ENCODE measurements at regions not wholly inside any gene's neighbourhood (a gene's known extent, or its start where the extent isn't known, plus 50 kb on each side); places are given as distances from the start of the nearest gene placed in this dataset.

DNA sequence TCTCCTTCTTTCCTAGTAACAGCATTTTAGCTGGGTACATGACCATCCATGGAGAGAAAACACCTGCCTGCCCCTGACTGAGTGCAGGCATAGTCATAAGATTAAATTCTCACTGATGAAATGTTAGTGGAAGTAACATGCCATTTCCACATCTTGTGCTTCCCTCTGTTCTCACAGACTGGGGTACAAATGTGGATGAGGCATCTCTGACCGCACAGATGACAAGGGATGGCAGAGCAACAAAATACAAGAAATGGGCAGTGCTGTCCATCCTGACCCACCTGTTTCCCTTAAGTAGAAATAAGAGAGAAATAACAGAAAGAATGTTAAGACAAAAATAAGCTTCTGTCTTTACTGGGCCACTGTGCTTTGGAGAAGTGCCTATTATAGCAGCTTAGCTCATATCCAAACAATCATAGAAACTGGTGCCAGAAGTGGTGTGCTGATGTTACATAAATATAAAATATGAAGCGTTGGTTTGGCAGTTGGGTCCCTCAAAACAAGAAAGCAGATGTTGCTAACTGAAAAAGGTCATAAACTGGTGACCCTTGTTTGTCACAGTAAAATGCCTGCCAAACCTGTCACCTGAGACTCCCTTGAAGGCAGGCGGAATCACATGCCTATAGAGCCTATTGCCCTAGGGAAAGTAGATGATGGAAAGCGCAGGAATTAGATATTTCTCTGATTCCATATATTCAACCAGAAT lies 72.4 kb upstream of the CCDC150 start:
- DNase-seq (ENCODE audit: low read depth, low spot score): no peak

DNA sequence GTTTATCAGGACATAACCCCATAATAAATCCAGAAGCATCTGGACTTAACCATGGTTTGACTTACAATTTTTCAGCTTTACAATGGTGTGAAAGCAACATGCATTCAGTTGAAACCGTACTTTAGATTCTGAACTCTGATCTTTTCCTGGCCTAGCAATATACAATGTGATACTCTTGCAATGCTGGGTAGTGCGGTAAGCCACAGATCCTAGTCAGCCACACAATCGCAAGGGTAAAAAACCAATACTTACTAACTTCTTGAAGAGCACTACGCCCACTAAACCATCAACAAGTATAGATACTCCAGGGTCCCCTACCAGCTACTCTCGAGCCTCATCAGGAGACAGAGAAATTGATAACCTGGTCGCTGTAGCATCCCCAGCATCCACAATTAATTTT lies 71.0 kb upstream of the CCDC150 start:
- DNase-seq (ENCODE audit: low read depth, low spot score): no peak

DNA sequence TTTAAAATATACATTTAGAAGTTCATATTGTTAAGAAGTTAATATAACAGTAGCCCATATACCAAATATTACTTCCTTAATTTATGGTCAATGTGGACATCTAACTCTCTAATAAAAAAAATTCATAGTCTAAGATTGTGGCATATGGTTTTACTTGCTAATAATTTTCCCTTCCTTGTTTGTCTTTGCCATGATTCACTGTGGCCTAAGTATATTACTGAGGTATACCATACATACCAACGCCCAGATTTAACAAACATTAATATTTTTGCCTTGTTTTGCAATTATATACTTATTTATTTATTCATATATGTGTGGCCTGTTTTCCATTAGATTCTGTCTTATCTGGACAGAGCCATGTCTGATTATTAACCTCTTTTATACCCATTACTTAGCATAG lies 54.6 kb upstream of the CCDC150 start:
- no peak for DNase-seq (ENCODE audit: low read depth, low spot score)

DNA sequence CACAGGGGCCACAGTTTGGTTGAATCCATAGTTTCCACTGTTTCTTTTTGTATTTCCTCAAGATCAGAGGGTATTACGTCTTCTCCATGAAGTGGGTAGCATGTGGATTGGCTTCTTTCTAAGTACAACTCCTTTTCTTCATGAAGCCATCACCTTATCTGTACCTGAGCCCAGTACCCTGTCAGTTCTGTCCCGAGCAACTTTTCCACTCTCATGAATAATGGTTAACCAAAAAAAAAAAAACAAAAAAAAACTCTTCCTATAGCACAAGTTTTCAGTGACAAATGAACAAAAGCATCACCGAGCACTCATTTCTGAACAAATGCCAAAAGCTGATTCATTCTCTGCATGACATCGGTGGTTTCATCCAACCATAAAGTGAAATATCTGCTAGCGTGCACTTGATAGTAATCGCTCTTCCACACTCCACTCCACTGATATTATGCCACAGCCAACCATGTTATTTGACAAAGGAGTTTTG lies 53.0 kb upstream of the CCDC150 start:
- DNase-seq (ENCODE audit: low read depth, low spot score): no peak

DNA sequence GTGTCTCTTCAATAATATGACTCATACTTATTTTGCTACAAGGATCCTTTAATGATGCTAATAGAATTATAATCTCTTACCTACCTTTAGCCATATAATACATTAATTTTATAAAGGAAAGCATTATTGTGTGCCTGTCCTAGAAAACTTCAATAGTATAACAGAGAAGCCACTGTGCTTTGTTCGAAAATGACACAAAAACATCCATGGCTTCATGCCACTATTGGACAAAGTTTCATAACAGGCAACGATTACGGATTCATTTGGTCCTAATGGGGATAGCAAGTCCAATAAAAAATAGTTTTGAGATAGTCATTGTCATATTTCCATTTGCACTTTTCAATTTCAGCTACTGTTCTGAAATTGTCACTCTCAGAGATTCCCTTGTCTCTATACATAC lies 52.5 kb upstream of the CCDC150 start:
- DNase-seq (ENCODE audit: low read depth, low spot score): no peak

DNA sequence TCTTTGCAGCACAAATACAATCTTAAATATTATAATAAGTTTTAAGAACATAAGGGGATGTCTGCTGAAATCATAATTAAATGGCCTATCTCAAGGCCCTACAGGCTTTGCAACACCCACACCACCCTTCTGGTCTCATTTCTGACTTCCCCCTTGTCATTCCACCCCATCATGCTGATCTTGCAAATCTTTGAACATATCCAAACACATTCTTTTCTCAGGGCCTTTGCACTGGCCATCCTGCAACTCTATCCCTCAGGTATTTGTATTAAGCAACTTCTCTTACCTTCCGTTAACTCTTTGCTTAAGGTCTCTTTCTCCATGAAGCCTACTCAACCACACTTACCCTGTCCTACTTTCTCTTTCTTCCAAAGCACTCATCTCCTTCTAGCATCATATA lies 51.8 kb upstream of the CCDC150 start:
- no peak for DNase-seq (ENCODE audit: low read depth, low spot score)

DNA sequence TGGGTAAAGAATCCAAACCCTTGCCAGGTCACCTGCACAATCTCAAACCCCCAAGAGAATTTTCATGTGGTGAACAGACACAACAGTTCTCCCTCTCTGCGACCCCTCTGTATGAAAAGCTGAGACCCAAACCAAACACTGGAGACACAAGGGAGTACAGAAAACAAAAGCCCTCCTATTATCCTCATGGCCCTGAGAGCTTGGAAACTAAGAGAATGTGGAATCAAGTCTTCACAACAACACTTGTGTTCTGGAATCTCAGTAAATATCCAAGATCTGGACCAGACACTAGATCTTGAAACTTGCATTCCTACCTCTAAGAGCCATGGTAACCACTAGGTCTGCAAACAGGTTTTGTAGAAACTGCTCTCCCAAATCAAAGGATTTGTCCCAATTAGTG lies 50.1 kb upstream of the CCDC150 start:
- no peak for DNase-seq (ENCODE audit: low read depth, low spot score)

Measured in pulmonary artery endothelial cell (primary cell).